Stimulated activated CD8-positive, alpha-beta memory T cell treated with anti-CD3 and anti-CD28 coated beads, Interleukin-12 subunit alpha, Interleukin-12 subunit beta, amount 100 ng/mL, for 4 hours (primary cell): ENCODE measurements at regions not wholly inside any gene's neighbourhood (a gene's known extent, or its start where the extent isn't known, plus 50 kb on each side); places are given as distances from the start of the nearest gene placed in this dataset.

Experiments
- DNase-seq: peaks from one replicate; pipeline ENCODE4 v3.0.0-alpha.2; 2020; ENCODE audit warnings: low read depth

DNA sequence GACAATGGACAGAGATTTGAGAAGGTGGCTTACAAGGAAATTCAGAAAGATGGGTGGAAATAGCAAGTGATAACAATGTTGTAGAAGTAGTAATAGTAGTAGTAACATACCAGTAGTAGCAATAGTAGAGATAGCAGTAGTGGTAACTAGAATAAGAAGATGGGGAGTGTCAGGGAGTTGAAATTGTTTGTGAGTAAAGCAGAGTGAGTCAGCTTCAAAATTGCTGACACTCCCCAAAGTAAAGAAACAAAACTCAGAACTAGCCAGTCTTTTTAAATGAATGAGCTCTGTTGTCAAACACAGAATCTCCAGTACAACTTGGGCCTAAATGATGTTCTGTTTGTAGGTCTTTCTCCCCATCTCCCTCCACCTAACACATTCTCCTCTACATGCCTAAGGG lies 1040.9 kb downstream of the CBLN2 start:
- DNase-seq, result no peak

DNA sequence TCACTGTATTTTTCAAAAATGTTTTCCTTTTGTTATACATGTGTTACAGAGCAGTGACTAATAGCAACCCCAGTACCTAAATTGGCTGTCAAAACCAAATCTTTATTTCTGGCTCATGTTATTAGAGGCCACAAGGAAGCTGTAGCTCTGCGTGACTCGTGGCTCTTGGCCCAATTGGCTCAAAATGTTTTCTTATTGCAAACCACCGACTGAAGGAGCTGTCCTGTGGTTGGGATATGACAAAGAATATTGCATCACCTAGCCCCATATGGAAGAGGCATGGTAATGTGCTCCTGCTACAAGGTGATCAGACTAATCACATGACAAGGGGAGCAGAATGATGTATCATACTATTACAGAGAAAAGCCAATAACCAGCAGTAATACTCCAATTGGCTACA lies 1058.5 kb downstream of the CBLN2 start:
- DNase-seq, result no peak

GRCh38 chr18:71471963-71472725 lies 1072.0 kb downstream of the CBLN2 start:
- no peak for DNase-seq

DNA sequence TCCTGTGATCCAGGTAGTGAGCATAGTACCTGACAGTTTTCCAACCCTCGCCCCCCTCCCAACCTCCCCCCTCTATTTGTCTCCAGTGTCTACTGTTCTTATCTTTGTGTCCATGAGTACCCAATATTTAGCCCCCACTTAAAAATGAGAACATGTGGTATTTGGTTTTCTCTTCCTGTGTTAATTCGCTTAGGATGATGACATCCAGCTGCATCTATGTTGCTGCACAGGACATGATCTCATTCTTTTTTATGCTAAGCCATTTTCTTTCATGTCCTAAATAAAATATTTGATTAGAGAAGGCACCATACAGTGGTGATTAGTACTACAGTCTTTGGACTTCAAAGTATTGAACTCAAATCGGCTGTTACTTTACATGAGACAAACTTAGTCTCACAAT lies 1087.9 kb downstream of the CBLN2 start:
- DNase-seq, result no peak

- no peak for DNase-seq
These were observed 1093.9 kb downstream of the CBLN2 start for GRCh38 chr18:71450257-71450656.

DNA sequence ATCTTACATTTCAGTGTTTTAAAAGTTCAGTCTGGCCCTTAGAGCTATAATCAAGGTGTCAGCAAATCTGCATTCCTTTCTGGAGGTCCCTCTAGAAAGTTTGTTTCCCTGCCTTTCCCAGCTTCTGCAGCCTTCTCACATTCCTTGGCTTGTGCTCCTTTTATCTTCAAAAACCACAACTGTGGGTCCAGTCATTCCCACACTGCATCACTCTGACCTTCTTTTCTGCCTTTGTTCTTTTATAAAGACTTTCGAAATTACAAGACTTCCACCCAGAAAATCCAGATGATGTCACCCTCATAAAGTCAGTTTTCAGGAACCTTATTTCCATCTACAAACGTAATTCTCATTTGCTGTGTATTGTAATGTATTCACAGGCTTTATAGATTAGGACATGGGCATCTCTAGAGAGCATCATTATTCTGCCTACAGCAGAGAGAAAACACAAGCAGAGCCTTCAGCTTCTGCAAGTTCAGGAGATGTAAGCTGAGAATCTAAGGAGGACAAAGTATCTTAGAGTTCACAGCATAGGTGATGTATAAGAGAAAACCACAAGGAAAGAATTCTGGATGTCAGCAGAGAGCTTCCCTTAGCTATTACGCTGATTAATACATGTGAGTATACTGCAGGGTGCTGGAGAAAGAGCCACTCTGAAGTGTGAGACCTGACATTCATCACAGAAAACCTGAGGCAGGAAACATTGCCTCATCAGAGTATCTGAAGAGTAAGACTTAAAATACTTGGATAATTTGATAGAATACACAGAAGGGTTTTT lies 1100.2 kb downstream of the CBLN2 start:
- DNase-seq, result no peak

GRCh38 chr18:71442731-71443141 lies 1101.4 kb downstream of the CBLN2 start:
- DNase-seq, result no peak

- no peak for DNase-seq
These were observed 1103.0 kb downstream of the CBLN2 start for GRCh38 chr18:71441156-71441555.

DNA sequence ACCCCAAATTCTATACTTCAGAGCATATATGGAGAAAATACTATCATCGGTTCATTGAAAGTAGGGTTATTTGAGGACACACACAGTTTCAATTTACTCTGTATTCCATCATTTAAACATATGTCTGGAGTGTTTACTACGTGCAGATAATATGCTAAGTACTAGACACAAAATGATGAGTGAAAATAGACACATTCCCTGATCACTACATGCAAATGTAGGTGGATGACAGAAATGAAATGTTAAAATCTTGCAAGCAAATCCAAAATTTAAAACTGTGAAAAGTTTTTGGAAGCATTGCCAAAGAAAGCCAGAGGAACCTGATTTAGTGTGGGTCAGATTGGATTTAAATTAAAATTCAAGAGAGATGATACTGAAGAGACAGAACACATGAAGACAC lies 1106.6 kb downstream of the CBLN2 start:
- DNase-seq, result no peak

- DNase-seq, result no peak
These were observed 1110.8 kb downstream of the CBLN2 start for GRCh38 chr18:71433373-71433772.

- DNase-seq, result no peak
These were observed 1112.5 kb downstream of the CBLN2 start for GRCh38 chr18:71431689-71432088.

DNA sequence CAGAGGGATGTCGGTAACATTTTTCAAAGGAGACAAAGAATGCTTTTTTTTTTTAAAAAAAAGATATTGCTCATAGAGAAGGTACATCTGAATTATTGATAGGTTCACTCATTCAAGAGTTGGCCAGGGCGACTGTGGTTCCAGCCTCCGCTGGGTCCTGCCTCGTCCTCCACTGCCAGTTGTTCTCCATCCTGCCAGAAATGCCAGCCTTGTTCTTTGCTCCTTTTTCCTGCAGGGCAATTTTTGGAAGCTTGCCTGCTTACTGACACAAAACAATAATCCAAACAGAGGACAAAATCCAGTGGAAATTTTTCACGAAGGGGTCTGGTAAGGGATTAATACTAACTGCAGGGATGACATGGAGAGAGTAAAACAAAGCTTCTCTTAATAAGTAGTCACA lies 1113.0 kb downstream of the CBLN2 start:
- DNase-seq, result no peak

GRCh38 chr18:71426441-71426840 lies 1117.7 kb downstream of the CBLN2 start:
- DNase-seq, result no peak

GRCh38 chr18:71405169-71405809 lies 1116.4 kb downstream of the SOCS6 start:
- no peak for DNase-seq

DNA sequence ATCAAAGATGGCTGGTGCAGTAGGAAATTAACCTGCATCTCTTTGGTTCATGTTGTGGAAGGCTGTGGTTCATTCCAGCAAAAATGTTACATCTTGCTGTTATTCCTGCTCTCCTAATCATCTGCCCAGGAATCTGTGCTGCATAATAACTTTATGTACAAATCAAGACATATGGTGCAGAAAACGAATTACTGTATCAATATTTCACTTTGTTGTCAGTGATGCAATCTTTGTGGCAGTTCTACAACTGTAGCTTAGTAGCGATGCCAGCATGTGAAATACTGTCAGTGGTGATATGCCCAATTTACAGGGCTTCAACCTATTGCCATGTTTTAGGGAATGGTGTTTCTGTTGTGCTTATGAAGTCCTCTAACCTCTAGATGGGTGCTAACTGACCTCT lies 1114.7 kb downstream of the SOCS6 start:
- DNase-seq, result no peak

GRCh38 chr18:71398531-71398930 lies 1109.7 kb downstream of the SOCS6 start:
- DNase-seq, result no peak

GRCh38 chr18:71388148-71388547 lies 1099.3 kb downstream of the SOCS6 start:
- no peak for DNase-seq

DNA sequence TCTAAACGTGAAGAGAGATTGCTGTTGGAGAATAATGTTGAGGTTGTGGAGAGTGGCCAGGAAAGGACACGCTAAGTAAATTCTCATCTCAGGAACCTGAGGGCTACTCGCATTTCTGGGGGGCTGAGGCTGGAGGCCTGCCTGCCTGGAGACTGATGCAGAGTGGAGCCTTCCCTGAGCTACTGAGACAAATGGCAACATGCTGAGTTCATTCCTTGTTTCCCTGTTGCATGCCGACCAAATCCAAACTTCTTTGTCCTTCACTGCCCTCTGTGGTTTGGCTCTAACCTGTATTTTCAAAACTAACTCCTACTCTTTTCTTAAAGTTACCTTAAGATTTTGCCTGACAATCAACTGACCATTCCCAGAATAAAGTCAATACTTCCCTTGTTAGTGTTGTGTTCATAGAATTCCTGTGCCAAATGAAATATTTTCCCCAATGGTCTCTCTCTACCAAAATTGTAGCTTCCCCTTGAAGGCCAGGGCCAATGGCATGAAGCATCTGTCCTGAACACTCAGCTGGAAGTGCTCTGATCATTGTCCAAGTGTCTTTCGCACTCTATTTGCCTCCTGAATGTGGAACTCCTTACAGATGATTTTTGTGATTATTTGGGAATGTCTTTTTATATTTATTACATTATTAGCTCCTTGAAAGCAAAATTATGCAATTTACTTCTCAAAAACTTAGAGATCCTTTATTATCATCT lies 1085.6 kb downstream of the SOCS6 start:
- no peak for DNase-seq

DNA sequence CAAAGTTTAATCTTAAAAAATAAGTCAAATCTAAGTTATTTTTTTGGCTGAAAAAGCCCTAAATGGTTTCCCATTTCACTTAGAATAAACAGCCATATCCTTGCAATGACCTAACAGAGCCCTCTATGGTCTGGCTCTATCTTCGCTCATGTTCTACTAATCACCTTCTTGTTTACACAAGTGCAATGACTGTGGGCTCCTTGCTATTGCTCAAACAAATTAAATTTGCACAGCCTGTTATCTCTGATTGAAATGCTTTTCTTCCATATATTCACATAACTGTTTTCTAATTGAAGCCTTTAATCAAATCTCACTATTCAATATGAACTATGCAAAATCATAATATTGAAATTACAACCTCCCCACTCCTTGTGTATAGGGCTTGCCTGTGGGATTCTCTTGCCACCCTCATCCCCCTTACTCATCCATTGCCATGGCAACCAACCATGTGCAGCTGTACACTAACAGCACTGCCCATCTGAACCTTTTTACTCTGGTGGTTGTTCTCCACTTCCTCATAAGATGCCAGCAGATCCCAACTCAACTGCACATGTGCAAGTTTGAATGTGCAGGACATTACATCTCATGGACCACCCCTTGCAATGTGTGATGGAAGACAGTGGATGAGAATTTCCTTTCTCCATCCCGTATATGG lies 1083.2 kb downstream of the SOCS6 start:
- DNase-seq, result no peak

GRCh38 chr18:71370671-71371445 lies 1082.0 kb downstream of the SOCS6 start:
- no peak for DNase-seq

DNA sequence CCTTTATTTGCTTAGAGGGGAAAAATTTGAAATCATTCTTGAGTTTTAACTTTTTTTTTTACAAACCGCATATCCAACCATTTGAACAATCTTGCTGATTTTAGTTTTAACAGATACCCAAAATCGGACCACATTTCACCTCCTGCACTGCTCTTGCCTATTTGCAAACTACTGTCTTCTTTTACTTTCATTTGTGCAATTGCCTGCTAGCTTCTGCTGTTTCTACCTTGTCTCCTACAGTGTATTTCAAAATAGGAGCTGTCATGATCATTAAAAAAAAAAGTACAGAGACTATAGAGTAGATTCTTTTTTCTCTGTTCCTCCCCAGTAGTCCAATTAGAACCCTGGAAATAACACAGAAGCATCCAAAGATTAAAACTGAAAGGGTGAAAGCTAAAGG lies 1081.2 kb downstream of the SOCS6 start:
- DNase-seq, result no peak
